ENCODE measurements at regions not wholly inside any gene's neighbourhood (a gene's known extent, or its start where the extent isn't known, plus 50 kb on each side); places are given as distances from the start of the nearest gene placed in this dataset.

DNA sequence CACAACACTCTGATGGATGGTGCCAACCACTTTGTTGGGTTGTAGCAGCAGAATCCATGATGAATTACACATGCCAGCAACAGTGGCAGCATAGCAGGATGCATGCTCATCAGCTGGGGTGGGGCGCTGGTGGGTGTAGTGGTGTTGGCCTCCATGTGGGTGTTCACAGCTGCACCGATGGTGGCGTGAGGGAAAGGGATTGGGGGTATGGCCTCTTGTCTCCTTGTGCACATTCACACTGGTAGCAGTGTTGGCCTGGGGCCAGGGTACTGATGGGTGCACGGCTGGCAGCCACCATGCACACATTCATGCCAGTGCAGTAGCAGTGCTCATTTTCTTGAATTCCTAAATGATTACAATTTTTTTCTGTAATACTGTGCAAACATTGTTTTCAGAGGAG, 2748.8 kb upstream of the PCDH20 start:
- TF ChIP-seq POLR2A (IDR thresholded peaks at IDR 0.05) = no peak
- TF ChIP-seq, protein P1, sequence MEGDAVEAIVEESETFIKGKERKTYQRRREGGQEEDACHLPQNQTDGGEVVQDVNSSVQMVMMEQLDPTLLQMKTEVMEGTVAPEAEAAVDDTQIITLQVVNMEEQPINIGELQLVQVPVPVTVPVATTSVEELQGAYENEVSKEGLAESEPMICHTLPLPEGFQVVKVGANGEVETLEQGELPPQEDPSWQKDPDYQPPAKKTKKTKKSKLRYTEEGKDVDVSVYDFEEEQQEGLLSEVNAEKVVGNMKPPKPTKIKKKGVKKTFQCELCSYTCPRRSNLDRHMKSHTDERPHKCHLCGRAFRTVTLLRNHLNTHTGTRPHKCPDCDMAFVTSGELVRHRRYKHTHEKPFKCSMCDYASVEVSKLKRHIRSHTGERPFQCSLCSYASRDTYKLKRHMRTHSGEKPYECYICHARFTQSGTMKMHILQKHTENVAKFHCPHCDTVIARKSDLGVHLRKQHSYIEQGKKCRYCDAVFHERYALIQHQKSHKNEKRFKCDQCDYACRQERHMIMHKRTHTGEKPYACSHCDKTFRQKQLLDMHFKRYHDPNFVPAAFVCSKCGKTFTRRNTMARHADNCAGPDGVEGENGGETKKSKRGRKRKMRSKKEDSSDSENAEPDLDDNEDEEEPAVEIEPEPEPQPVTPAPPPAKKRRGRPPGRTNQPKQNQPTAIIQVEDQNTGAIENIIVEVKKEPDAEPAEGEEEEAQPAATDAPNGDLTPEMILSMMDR (IDR thresholded peaks at IDR 0.05) = no peak
